Gastroesophageal sphincter (tissue), 3 donors: ENCODE measurements at regions not wholly inside any gene's neighbourhood (a gene's known extent, or its start where the extent isn't known, plus 50 kb on each side); places are given as distances from the start of the nearest gene placed in this dataset.

Experiments used
- EP300 ChIP-seq: sonication (generic); formaldehyde crosslinking; IDR thresholded peaks from one replicate; pipeline ENCODE4 v1.6.1; 2017; ENCODE audit warnings: antibody characterized with exemption, mild to moderate bottlenecking
- POLR2AphosphoS5 ChIP-seq: sonication (generic); formaldehyde crosslinking; IDR thresholded peaks from one replicate; pipeline ENCODE4 v1.6.1; 2017; ENCODE audit warnings: antibody characterized with exemption
- TF ChIP-seq, protein P1 (sequence below), 4 experiments: fragments of 200-600 bp in 2 of 4; fragments of 450-650 bp in 2 of 4; sonication (generic) in 1 of 4; IDR thresholded peaks; one replicate each; pipeline ENCODE4 v1.5.1; 2017 to 2019; ENCODE audit warnings: antibody characterized with exemption in 4 of 4, mild to moderate bottlenecking in 2 of 4, moderate library complexity in 2 of 4

DNA sequence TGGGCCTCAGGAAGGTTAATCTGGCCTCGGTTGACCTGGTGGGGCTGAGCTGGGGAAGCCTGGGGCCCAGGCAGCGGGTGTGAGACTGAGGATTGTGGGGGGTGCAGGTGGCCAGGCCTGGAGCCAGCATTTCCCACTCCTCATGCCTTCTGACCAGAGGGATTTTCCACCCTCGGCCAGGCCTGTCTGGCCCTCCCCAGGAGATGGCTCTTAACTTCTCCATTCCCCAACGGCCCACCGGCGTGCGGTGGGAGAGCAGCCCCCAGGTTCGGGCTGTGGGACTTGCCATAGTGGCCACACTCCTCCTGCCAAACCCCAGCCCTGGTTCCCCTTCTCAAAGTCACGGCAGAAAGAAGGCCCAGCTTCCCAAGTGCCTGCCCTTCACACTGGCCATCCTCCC lies 126.5 kb upstream of the RUNX3 start:
- TF ChIP-seq, protein P1, sequence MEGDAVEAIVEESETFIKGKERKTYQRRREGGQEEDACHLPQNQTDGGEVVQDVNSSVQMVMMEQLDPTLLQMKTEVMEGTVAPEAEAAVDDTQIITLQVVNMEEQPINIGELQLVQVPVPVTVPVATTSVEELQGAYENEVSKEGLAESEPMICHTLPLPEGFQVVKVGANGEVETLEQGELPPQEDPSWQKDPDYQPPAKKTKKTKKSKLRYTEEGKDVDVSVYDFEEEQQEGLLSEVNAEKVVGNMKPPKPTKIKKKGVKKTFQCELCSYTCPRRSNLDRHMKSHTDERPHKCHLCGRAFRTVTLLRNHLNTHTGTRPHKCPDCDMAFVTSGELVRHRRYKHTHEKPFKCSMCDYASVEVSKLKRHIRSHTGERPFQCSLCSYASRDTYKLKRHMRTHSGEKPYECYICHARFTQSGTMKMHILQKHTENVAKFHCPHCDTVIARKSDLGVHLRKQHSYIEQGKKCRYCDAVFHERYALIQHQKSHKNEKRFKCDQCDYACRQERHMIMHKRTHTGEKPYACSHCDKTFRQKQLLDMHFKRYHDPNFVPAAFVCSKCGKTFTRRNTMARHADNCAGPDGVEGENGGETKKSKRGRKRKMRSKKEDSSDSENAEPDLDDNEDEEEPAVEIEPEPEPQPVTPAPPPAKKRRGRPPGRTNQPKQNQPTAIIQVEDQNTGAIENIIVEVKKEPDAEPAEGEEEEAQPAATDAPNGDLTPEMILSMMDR (IDR thresholded peaks at IDR 0.05) = no peak
- TF ChIP-seq EP300 = no peak
- TF ChIP-seq POLR2AphosphoS5 = no peak
